ENCODE measurements at regions not wholly inside any gene's neighbourhood (a gene's known extent, or its start where the extent isn't known, plus 50 kb on each side); places are given as distances from the start of the nearest gene placed in this dataset.
"Not testable (repeated sequence)": the region's sequence is repeated elsewhere in the genome, so short reads cannot be mapped to it uniquely, and the experiment has no call there.

GRCh38 chr17:27049104-27049784 is 244.7 kb upstream of the WSB1 start:
- in situ Hi-C loops (cut with MboI; ENCODE audit: low sequenced_read_pairs), result no loop called here

GRCh38 chr17:27065588-27065987 is 228.3 kb upstream of the WSB1 start:
- in situ Hi-C loops (cut with MboI; ENCODE audit: low sequenced_read_pairs), result loop anchor here (10.0 kb wide), 2 partner anchors 61 to 69 kb away; no protein-coding TSS in a partner anchor

GRCh38 chr17:27066315-27066714 is 227.6 kb upstream of the WSB1 start:
- in situ Hi-C loops (cut with MboI; ENCODE audit: low sequenced_read_pairs), result loop anchor here (10.0 kb wide), 2 partner anchors 62 to 68 kb away; no protein-coding TSS in a partner anchor

GRCh38 chr17:27069842-27070508 is 223.9 kb upstream of the WSB1 start:
- in situ Hi-C loops (cut with MboI; ENCODE audit: low sequenced_read_pairs), result loop anchor here (10.0 kb wide), 2 partner anchors 65 kb away; no protein-coding TSS in a partner anchor

- in situ Hi-C loops (cut with MboI; ENCODE audit: low sequenced_read_pairs), result no loop called here
Observed at GRCh38 chr17:27070836-27071235, 223.1 kb upstream of the WSB1 start.

- in situ Hi-C loops (cut with MboI; ENCODE audit: low sequenced_read_pairs), result no loop called here
Observed at GRCh38 chr17:27072885-27073284, 221.0 kb upstream of the WSB1 start.

GRCh38 chr17:27076814-27077213 is 217.1 kb upstream of the WSB1 start:
- in situ Hi-C loops (cut with MboI; ENCODE audit: low sequenced_read_pairs), result no loop called here

GRCh38 chr17:27078296-27078695 is 215.6 kb upstream of the WSB1 start:
- in situ Hi-C loops (cut with MboI; ENCODE audit: low sequenced_read_pairs), result no loop called here

- in situ Hi-C loops (cut with MboI; ENCODE audit: low sequenced_read_pairs), result no loop called here
Observed at GRCh38 chr17:27079660-27080059, 214.3 kb upstream of the WSB1 start.

GRCh38 chr17:27081002-27081638 is 212.8 kb upstream of the WSB1 start:
- in situ Hi-C loops (cut with MboI; ENCODE audit: low sequenced_read_pairs), result no loop called here

GRCh38 chr17:27082023-27082774 is 211.7 kb upstream of the WSB1 start:
- in situ Hi-C loops (cut with MboI; ENCODE audit: low sequenced_read_pairs), result no loop called here

GRCh38 chr17:27082775-27083154 is 211.1 kb upstream of the WSB1 start:
- in situ Hi-C loops (cut with MboI; ENCODE audit: low sequenced_read_pairs), result no loop called here

GRCh38 chr17:27083408-27084185 is 210.3 kb upstream of the WSB1 start:
- in situ Hi-C loops (cut with MboI; ENCODE audit: low sequenced_read_pairs), result no loop called here

GRCh38 chr17:27085517-27085916 is 208.4 kb upstream of the WSB1 start:
- in situ Hi-C loops (cut with MboI; ENCODE audit: low sequenced_read_pairs), result no loop called here

GRCh38 chr17:27086526-27086925 is 207.4 kb upstream of the WSB1 start:
- in situ Hi-C loops (cut with MboI; ENCODE audit: low sequenced_read_pairs), result no loop called here

- in situ Hi-C loops (cut with MboI; ENCODE audit: low sequenced_read_pairs), result no loop called here
Observed at GRCh38 chr17:27087935-27088766, 205.8 kb upstream of the WSB1 start.

- in situ Hi-C loops (cut with MboI; ENCODE audit: low sequenced_read_pairs), result no loop called here
Observed at GRCh38 chr17:27088767-27089078, 205.2 kb upstream of the WSB1 start.

- in situ Hi-C loops (cut with MboI; ENCODE audit: low sequenced_read_pairs), result not testable (repeated sequence)
Observed at GRCh38 chr17:27089079-27089928, 204.6 kb upstream of the WSB1 start.

GRCh38 chr17:27089929-27090247 is 204.0 kb upstream of the WSB1 start:
- in situ Hi-C loops (cut with MboI; ENCODE audit: low sequenced_read_pairs), result no loop called here
